Activated naive CD8-positive, alpha-beta T cell treated with anti-CD3 and anti-CD28 coated beads, Interleukin-2, amount 10 ng/mL, durations not matched to agents 7 days and 5 days (primary cell): ENCODE measurements at regions not wholly inside any gene's neighbourhood (a gene's known extent, or its start where the extent isn't known, plus 50 kb on each side); places are given as distances from the start of the nearest gene placed in this dataset.
"Not testable (repeated sequence)": the region's sequence is repeated elsewhere in the genome, so short reads cannot be mapped to it uniquely, and the experiment has no call there.

ENCODE experiments used
- ATAC-seq: fragments of 150-1000 bp; cut with Tn5 transposase; one replicate; pipeline ENCODE4 v1.10.0; 2021; ENCODE audit warnings: low read depth, moderate library complexity
- POLR2A ChIA-PET: fragments of 350-600 bp; sonication (Branson Sonifier 250); formaldehyde crosslinking; loops from one replicate; lab custom pipeline; 2021; ENCODE audit warnings: antibody characterized with exemption; lab: Charles Lee
- DNase-seq: peaks from one replicate; pipeline ENCODE4 v3.0.0; 2021
- H3K27ac Mint-ChIP-seq: one replicate; pipeline ENCODE4 v1.8.0; 2022; ENCODE audit warnings: mild to moderate bottlenecking, mixed read lengths
- H3K27me3 Mint-ChIP-seq: one replicate; pipeline ENCODE4 v1.8.0; 2022; ENCODE audit warnings: mild to moderate bottlenecking, moderate library complexity, mixed read lengths
- H3K36me3 Mint-ChIP-seq: one replicate; pipeline ENCODE4 v1.8.0; 2021; ENCODE audit warnings: mild to moderate bottlenecking, mixed read lengths
- H3K4me1 Mint-ChIP-seq: one replicate; pipeline ENCODE4 v1.8.0; 2021; ENCODE audit warnings: mixed read lengths
- H3K4me3 Mint-ChIP-seq: one replicate; pipeline ENCODE4 v1.8.0; 2022; ENCODE audit warnings: mild to moderate bottlenecking, moderate library complexity, mixed read lengths
- H3K9me3 Mint-ChIP-seq: one replicate; pipeline ENCODE4 v1.8.0; 2021; ENCODE audit warnings: mixed read lengths

DNA sequence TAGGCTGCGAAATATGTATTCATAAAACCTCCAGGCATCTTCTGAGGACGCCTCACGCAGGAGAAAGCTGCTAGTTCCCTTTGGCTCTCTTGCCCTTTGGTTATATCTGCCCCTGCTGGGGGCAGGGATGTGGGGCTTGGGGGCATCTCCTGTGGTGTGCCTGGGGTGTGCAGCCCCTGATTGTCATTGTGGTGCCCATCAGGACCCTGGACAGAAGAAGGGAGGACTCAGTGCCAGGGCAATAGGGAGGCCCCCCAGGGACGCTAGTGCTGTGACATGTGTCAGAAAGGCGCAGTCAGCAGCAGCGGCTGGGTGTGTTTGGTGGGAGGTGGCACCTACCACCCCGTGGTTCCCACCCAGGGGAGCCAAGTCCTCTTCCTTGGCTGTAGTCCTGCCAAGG lies 102.5 kb upstream of the PZP start:
- H3K27me3 Mint-ChIP-seq, POLR2A ChIA-PET, DNase-seq, ATAC-seq, H3K4me3 Mint-ChIP-seq, H3K9me3 Mint-ChIP-seq, H3K4me1 Mint-ChIP-seq, H3K27ac Mint-ChIP-seq, H3K36me3 Mint-ChIP-seq: not testable (repeated sequence)

DNA sequence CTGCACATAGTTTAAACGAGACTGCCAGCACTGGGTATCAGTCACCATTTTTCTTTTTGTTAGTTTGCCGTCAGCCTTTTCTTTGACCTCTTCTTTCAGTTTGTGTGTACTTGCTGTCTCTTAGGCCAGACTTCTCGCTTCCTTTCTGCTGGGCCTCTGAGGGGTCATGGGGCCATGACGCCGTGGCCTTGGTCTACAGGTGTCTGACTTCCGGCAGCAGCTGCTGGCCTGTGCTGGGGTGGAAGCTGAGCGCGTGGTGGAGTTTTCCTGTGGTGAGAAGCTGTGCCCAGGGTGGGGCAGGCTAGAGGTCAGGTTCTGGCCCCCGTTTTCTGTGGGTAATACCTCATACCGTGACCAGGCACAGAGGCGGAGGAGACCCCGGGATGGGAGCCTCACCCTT lies 101.6 kb upstream of the PZP start:
- DNase-seq, POLR2A ChIA-PET, H3K4me3 Mint-ChIP-seq, ATAC-seq, H3K9me3 Mint-ChIP-seq, H3K27me3 Mint-ChIP-seq, H3K27ac Mint-ChIP-seq, H3K4me1 Mint-ChIP-seq: not testable (repeated sequence)
- peaks cover 11% of the 10 kb centered on the region for H3K36me3 Mint-ChIP-seq

DNA sequence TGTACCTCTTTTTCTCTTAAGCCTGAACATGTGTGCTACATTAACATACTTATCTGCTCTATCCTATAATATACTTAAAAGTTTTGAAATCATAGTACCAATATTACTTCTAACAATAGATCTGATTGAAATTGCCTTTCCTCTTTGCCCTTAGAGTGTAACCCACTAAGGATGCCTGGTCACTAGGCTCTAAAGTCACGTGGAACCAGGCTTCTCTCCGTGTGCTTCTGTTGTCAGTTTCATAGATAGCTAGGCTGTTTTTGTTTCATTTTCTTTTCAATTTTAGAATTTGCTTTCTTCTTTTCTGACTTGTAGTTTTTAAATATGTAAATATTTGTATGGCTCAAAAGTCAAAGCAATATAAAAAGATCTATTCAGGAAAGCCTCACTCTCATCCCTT lies 100.5 kb upstream of the PZP start:
- H3K27ac Mint-ChIP-seq, H3K27me3 Mint-ChIP-seq, DNase-seq, H3K9me3 Mint-ChIP-seq, POLR2A ChIA-PET, H3K4me3 Mint-ChIP-seq, ATAC-seq, H3K4me1 Mint-ChIP-seq: not testable (repeated sequence)
- H3K36me3 Mint-ChIP-seq: peaks cover 11% of the 10 kb centered on the region

DNA sequence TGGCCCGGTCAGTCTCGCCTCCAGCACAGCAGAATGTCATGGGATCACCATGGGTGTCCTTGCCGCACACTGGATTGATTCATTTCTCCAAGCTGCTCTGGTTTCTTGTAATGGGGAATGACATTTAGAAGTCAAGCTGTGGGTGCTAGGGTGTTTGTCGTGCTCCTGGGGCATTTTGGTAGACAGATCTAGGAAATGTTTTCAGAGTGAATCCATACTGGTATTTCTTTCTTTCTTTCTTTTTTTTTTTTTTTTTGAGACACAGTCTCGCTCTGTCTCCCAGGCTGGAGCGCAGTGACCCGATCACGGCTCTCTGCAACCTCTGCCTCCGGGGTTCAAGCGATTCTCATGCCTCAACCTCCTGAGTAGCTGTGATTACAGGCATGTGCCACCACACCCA lies 100.0 kb upstream of the PZP start:
- H3K36me3 Mint-ChIP-seq: peaks cover 11% of the 10 kb centered on the region
- H3K4me3 Mint-ChIP-seq, H3K27me3 Mint-ChIP-seq, H3K9me3 Mint-ChIP-seq, H3K4me1 Mint-ChIP-seq, DNase-seq, H3K27ac Mint-ChIP-seq, POLR2A ChIA-PET, ATAC-seq: not testable (repeated sequence)

DNA sequence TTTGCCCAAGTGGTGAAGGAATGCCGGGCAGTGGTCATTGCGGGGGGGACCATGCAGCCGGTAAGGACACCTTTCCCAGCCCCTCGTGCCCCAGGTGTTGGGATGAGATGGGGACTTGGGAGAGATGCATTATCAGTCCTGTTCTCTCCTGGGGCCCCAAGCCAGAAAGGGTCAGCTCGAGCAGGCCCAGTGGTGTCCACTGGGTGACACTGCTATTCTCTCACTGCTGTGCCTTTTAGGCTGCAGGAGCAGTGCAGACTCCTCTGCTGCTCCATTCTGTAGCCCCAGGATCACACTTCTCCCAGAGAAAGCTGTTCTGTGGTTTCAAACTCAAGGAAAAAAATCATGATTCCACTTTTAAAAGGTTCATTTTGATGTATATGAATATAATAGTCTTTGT lies 99.1 kb upstream of the PZP start:
- H3K9me3 Mint-ChIP-seq, POLR2A ChIA-PET, H3K27me3 Mint-ChIP-seq, H3K4me3 Mint-ChIP-seq, ATAC-seq, DNase-seq, H3K27ac Mint-ChIP-seq, H3K4me1 Mint-ChIP-seq: not testable (repeated sequence)
- peaks cover 11% of the 10 kb centered on the region for H3K36me3 Mint-ChIP-seq

DNA sequence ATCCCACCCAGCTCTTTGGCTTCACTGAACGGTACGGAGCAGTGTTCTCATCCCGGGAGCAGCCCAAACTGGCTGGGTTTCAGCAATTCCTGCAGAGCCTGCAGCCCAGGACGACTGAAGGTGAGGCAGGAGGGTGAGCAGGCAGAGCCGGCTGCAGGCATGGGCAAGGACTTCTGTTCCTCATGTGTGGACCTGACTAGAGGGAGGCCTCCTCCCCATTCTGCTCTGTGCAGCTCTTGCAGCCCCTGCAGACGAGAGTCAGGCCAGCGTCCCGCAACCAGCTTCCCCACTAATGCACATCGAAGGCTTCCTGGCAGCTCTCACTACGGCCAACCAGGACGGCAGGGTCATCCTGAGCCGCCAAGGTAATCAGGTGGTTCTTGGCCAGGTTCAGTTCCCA lies 97.8 kb upstream of the PZP start:
- H3K27ac Mint-ChIP-seq, ATAC-seq, DNase-seq, H3K4me3 Mint-ChIP-seq, POLR2A ChIA-PET, H3K9me3 Mint-ChIP-seq, H3K36me3 Mint-ChIP-seq, H3K27me3 Mint-ChIP-seq, H3K4me1 Mint-ChIP-seq: not testable (repeated sequence)

DNA sequence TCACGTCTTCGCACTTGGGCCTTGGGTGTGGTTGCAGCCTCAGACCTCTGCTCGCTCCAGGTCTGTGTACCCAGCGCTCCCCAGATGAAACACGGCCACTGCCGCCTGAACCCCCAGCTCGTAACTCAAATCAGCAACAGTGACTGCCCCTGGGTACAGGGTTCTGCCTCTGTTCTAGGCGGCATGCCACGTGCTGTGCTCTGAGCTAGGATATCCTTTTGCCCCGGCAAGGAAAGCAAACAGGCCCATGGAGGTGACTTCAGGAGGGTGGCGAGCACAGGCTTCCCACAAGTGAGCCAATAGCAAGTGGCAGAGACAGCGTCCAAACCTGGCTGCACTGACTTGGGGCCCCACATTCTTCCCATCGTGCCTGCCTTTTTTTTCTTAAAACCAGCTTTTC lies 96.3 kb upstream of the PZP start:
- H3K27ac Mint-ChIP-seq, H3K4me3 Mint-ChIP-seq, H3K9me3 Mint-ChIP-seq, ATAC-seq, H3K27me3 Mint-ChIP-seq, POLR2A ChIA-PET, H3K36me3 Mint-ChIP-seq, H3K4me1 Mint-ChIP-seq, DNase-seq: not testable (repeated sequence)

DNA sequence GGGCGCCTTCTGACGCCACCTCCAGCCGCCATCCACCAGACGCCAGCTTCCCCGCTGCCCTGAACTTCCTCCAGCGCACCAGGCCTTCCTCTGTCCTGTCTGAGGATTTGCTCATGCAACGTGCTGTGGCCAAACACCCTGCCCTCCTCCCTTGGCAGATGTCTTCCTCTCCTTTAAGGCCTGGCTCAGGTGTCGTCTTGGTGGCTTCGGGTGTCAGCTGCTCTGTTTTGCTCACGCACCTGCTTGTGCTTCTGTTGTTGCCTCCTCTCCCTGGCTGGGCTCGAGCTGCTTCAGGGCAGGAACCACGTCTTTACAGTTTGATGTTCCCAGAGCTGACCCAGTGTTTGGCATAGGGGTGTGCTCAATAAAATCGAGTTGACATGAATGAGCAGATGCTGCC lies 87.7 kb upstream of the PZP start:
- H3K27ac Mint-ChIP-seq, H3K4me1 Mint-ChIP-seq, POLR2A ChIA-PET, H3K36me3 Mint-ChIP-seq, H3K4me3 Mint-ChIP-seq, H3K27me3 Mint-ChIP-seq, H3K9me3 Mint-ChIP-seq, DNase-seq: not testable (repeated sequence)
- ATAC-seq: peak; percentile 60

DNA sequence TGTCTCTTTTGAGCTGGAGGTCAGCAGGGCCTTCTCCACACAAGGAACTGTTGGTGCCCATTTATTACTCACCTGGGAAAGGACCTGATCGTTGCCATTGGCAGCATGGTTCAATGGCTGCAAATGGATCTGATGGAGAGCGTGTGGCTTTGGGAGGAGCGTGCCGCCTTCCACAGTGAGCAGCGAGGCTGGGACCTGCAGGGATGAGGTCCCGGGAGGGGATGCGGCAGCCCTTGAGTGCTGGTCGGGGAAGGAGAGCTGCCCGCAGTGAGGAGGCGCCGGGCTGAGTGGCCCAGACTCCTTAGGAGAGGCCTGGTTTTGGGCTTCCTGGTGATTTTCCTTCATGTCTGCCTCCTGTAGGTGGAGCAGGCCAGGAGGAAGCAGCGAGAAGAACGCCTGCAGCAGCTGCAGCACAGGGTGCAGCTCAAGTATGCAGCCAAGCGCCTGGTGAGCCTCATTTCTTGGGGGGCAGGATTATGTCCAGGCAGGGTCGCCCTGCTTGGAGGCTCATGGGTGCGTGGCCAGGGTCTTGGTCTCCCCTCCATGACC lies 86.0 kb upstream of the PZP start:
- H3K27me3 Mint-ChIP-seq, DNase-seq, H3K4me3 Mint-ChIP-seq, POLR2A ChIA-PET, ATAC-seq, H3K27ac Mint-ChIP-seq, H3K9me3 Mint-ChIP-seq, H3K36me3 Mint-ChIP-seq, H3K4me1 Mint-ChIP-seq: not testable (repeated sequence)

DNA sequence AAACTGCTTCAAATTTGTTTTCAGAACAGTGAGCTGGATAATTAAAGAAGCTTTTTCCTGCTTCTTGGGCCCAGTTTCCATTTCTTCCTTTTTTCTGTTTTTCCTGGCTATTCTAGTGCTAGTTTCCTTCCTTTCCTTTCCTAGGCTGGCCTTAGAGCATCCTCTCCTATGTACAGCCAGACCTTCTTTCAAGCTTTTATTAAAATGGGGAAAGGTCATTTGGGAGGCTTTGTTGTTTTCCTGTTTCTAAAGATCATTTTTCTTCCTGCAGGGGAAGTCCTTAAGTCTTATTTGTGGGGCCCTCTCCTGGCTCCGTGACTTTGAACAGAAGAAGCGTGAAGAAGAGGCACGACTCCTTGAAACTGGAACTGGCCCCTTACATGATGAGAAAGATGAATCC lies 85.2 kb upstream of the PZP start:
- DNase-seq, H3K36me3 Mint-ChIP-seq, H3K27me3 Mint-ChIP-seq, H3K9me3 Mint-ChIP-seq, POLR2A ChIA-PET, H3K27ac Mint-ChIP-seq, H3K4me1 Mint-ChIP-seq, H3K4me3 Mint-ChIP-seq, ATAC-seq: not testable (repeated sequence)

DNA sequence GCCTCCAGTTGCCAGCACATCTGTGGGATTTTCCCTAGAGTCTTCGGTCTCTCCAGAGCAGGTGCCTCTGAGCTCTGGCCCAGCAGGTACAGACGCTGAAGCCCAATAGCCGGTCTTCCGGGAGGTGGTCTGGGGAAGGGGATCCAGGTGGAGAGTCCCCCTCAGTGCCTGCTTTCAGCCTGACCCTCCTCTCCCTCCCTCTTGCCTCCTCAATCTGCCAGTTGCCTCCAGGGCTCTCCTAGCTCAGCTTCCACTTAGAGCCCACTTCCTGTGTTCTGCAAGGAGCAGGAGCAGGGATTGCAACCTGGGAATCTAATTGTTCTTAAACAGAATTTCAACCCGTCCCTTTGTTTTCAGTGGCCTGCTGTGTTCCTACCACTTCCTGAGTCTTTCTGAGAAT lies 81.8 kb upstream of the PZP start:
- H3K27me3 Mint-ChIP-seq, H3K36me3 Mint-ChIP-seq, H3K9me3 Mint-ChIP-seq, DNase-seq, ATAC-seq, POLR2A ChIA-PET, H3K4me1 Mint-ChIP-seq: not testable (repeated sequence)
- peak overlapping the region; percentile 74 for H3K4me3 Mint-ChIP-seq
- H3K27ac Mint-ChIP-seq: peak overlapping the region; percentile 88

DNA sequence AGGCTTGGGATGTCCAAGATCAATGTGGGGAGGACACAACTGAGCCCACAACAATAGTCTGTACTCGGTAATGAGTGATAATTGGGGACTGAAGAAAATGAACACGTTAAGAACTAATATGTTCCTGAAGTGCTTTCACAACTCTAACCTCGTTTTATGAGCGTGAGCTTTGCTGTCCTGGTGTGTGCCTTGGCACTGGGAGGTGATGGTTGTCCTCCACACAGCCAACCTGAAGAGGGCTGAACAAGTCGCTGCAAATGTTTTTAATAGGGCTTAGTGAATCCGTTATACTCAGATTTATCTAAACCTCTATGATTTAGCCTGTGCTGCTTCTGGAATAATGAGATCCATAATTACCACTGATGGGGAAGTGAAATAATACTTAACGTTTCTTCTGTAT lies 76.5 kb upstream of the PZP start:
- peak overlapping the region; percentile 94 for H3K27ac Mint-ChIP-seq
- peak overlapping the region; percentile 92 for H3K4me3 Mint-ChIP-seq
- ATAC-seq, H3K36me3 Mint-ChIP-seq, H3K27me3 Mint-ChIP-seq, POLR2A ChIA-PET, DNase-seq, H3K4me1 Mint-ChIP-seq, H3K9me3 Mint-ChIP-seq: not testable (repeated sequence)

DNA sequence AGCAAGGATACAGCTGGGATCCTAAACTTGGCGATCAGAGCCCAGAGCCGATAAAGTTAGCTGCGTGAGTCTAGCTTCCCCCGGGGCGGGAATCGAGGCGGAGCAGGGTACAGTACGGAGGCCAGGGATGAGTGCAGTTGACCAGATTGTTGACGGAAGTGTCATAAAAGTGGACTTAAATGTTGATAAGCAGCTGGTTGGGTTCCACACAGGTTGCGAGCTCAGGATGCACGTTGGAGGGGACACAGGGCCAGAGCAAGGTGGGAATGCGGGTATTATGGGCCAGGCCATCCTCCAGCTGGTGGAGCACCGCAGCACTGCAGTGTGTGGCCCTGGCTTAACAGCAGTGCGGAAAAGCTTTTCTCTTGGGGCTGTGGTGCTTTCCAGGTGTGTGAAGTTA lies 76.0 kb upstream of the PZP start:
- H3K27me3 Mint-ChIP-seq, H3K36me3 Mint-ChIP-seq, H3K9me3 Mint-ChIP-seq, H3K4me1 Mint-ChIP-seq, POLR2A ChIA-PET: not testable (repeated sequence)
- ATAC-seq (peak; percentile 52), DNase-seq (peak; percentile 57)
- Mint-ChIP-seq H3K4me3 (peak overlapping the region; percentile 92), H3K27ac (peak overlapping the region; percentile 94)

DNA sequence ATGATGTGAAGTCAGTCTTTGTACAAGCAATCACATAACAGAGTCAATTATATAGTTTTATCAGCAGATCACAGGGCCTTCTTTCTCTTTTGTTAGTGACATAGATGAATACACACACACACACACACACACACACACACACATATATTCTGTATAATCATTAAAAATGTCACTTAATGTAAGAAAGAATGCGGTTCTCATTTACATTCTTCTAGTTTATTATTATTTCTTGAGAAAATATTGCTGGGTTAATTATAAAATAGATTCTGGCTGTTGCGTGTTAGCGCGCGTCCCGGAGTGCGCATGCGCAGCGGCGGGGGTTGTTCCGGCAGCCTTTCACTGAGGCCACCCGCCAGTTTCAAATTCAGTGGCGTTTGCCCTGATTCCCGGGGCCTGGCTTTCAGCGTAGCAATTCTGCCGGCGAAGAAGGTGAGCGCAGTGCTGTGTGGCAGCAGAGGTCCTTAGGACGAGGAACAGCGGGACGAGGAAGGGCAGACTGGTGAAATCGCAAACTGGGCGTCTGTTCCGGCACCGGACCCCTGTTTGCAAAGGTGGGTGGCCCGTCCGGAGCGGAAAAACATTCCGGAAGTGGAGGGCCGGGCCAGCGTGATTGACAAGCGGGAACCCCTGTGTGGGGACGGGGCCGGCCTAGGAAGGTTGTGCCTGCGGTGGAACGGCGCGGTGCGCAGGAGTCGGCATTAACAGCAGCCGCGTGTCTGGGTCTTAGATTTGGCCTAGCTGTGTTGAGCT lies 75.3 kb upstream of the PZP start:
- H3K36me3 Mint-ChIP-seq, POLR2A ChIA-PET, H3K4me1 Mint-ChIP-seq, H3K27me3 Mint-ChIP-seq, H3K9me3 Mint-ChIP-seq: not testable (repeated sequence)
- H3K4me3 Mint-ChIP-seq: peak overlapping the region; percentile 92
- H3K27ac Mint-ChIP-seq: peak overlapping the region; percentile 94
- DNase-seq (peak; percentile 91), ATAC-seq (peak; percentile 97)
